ENCODE measurements at regions not wholly inside any gene's neighbourhood (a gene's known extent, or its start where the extent isn't known, plus 50 kb on each side); places are given as distances from the start of the nearest gene placed in this dataset.

DNA sequence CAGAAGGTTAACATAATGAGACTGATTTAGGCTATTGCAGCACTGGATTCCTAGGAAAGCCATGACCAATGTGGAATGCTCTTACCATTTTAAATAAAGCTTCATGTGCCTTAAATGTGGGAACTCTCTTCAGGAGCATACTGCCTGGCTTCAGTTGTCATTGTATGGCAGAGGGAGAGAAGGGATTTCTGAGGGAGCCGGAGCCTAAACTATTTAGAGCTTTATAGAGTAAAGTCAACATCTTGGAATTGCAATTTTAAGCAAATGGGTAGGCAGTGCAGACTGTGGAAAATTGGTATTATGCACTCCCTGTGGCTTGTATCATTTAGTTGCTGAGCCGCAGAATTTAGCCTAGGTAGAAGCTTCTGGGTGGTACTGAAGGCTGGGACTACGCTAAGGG, 2041.4 kb downstream of the PCDH9 start:
- H3K27ac ChIP-seq = no peak overlapping the region

DNA sequence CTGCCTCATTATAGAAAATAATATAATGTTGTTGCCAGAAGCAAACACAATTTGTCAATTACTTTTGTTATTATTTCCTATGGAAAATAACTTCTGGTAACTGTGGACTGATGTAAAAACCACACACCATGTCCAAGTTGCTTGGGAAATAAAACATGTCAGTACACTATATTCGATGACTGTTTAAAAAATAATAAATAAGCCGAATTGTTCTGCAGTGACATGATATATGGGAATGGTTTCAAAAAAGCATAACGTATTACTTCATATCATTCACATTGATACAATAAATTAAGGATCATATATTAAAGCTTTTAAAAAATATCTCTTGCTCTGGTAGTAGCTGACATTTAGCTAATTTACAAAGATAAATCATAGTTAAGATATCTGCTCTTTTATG, 2062.1 kb downstream of the PCDH9 start:
- no peak overlapping the region for H3K27ac ChIP-seq
- TF ChIP-seq, protein P1, sequence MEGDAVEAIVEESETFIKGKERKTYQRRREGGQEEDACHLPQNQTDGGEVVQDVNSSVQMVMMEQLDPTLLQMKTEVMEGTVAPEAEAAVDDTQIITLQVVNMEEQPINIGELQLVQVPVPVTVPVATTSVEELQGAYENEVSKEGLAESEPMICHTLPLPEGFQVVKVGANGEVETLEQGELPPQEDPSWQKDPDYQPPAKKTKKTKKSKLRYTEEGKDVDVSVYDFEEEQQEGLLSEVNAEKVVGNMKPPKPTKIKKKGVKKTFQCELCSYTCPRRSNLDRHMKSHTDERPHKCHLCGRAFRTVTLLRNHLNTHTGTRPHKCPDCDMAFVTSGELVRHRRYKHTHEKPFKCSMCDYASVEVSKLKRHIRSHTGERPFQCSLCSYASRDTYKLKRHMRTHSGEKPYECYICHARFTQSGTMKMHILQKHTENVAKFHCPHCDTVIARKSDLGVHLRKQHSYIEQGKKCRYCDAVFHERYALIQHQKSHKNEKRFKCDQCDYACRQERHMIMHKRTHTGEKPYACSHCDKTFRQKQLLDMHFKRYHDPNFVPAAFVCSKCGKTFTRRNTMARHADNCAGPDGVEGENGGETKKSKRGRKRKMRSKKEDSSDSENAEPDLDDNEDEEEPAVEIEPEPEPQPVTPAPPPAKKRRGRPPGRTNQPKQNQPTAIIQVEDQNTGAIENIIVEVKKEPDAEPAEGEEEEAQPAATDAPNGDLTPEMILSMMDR (IDR thresholded peaks at IDR 0.05) = no peak
- no peak for TF ChIP-seq ZFX (IDR thresholded peaks at IDR 0.05; ENCODE audit: borderline replicate concordance)

More for the DNA sequence above, 2041.4 kb downstream of the PCDH9 start:
- TF ChIP-seq ZFX (IDR thresholded peaks at IDR 0.05; ENCODE audit: borderline replicate concordance) = no peak
- TF ChIP-seq, protein P1 (IDR thresholded peaks at IDR 0.05) = no peak

DNA sequence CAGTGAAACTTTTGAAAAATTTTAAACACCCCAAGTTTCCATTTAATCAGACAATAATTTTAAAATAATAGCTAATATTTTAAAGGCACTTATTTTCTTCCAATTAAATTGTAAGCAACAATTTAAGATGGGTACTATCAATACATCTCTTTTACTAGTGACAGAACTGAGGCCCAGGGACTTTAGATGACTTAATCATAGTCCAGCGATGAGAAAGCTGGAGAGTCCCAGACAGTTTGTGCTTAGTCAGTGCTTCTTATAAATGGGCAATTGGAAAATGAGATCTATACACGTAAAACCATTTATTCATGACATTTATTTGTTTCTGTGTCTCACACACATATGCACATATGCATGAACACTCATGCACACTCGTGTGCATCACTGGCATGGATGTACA, 2063.5 kb downstream of the PCDH9 start:
- TF ChIP-seq, protein P1 (IDR thresholded peaks at IDR 0.05) = no peak
- no peak for TF ChIP-seq ZFX (IDR thresholded peaks at IDR 0.05; ENCODE audit: borderline replicate concordance)
- no peak overlapping the region for H3K27ac ChIP-seq

DNA sequence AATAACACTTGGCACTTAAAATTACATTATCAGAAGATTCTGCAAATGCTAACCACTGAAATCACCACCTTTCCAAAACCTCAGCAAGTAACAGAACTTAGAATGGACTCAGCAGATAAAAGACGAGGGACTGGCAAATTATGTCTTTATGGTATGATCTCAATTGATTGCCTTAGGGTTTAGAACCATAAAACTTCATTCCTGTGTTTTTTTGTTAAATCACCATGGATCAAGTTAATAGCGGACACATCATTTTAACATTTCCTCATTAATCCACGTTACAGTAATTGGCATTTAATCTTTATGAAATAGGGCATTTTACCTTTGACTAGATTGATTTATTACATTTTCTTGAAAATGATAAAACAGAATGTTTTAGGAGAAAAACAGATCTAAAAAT, 2070.3 kb downstream of the PCDH9 start:
- TF ChIP-seq, protein P1 (IDR thresholded peaks at IDR 0.05) = no peak
- no peak for TF ChIP-seq ZFX (IDR thresholded peaks at IDR 0.05; ENCODE audit: borderline replicate concordance)
- H3K27ac ChIP-seq = no peak overlapping the region

DNA sequence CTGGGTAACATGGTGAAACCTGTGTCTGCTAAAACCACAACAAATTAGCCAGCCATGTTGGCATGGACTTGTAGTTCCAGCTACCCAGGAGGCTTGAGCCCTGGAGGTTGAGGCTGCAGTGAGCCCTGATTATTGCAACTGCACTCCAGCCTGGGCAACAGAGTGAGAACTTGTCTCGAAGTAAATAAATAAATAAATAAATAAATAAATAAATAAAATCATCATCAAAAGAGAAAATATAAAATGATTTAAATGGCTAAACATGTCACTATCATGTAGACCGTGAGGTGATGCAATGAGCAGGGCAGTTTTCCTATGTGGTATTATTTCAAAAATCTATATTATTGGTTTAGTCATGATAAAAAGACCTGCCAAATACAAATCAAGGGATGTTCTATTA, 2074.3 kb downstream of the PCDH9 start:
- H3K27ac ChIP-seq = no peak overlapping the region
- TF ChIP-seq, protein P1 (IDR thresholded peaks at IDR 0.05) = no peak
- TF ChIP-seq ZFX (IDR thresholded peaks at IDR 0.05; ENCODE audit: borderline replicate concordance) = no peak

DNA sequence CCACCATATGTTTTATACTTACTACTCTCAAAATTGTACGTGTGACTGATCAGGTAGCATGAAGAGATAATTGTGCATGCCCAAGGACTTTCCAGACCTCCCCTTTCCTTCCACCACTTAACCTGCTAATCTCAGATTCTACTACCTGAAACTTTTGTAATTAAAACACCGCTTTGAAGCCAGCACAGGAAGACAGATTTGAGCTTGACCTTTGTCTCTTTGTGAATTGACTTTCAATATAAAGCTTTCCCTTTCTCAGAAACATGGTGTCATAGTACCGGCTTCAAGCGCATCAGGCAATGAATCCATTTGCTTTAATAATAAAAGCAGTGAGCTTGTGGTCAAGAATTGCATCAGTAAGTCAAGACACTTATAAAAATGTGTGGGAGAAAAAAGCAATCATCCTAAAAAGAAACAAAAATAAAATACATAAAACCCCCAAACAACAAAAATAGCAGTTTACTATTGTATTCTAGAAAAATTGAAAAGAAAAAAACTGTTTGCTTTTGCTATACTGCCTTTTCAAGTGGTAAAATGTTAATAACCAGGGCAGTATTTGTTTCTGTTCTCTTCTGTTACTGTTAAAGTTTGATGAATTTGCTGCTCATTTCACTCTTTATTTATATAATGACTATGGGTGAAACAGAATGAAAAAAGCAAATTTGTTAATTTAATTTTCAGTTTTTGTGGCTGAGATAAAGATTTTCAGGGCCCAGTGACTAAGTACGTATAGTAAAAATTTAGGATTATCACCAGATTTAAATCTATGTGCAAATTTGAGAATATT, 2075.3 kb downstream of the PCDH9 start:
- TF ChIP-seq ZFX (IDR thresholded peaks at IDR 0.05; ENCODE audit: borderline replicate concordance) = no peak
- TF ChIP-seq, protein P1 (IDR thresholded peaks at IDR 0.05) = no peak
- no peak overlapping the region for H3K27ac ChIP-seq

DNA sequence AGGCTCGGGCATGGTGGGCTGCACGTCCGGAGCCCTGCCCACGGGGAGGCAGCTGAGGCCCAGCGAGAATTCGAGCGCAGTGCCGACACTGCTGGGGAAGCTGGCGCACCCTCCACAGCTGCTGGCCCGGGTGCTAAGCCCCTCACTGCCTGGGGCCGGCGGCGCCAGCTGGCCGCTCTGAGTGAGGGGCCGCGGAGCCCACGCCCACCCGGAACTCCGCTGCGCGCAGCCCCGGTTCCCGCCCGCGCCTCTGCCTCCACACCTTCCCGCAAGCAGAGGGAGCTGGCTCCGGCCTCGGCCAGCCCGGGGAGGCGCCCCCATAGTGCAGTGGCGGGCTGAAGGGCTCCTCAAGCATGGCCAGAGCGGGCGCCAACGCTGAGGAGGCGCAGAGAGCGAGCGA, 2080.4 kb downstream of the PCDH9 start:
- no peak for TF ChIP-seq ZFX (IDR thresholded peaks at IDR 0.05; ENCODE audit: borderline replicate concordance)
- TF ChIP-seq, protein P1 (IDR thresholded peaks at IDR 0.05) = no peak
- H3K27ac ChIP-seq = no peak overlapping the region

Data from 22Rv1 (cell line).